ENCODE measurements at regions not wholly inside any gene's neighbourhood (a gene's known extent, or its start where the extent isn't known, plus 50 kb on each side); places are given as distances from the start of the nearest gene placed in this dataset.

DNA sequence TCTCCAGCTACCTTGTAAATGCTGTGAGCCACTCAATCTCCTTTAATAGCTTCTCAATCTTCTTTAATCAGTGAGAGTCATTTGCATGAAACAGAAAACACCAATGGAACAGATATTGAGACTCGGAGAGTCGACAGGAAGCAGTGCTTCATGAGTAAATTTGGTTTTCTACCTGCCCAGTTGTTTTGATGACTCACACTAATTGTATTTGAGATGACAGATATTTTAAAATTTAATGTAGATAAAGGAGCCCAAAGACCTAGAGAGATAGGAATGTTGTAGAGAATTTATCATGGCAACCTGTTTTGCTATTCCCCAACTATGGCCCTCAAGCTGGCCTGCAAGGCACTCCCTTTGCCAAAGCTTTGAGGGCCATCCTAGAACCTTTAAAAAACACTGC lies 119.1 kb downstream of the CDC42EP3 start:
- TF ChIP-seq EZH2 (IDR thresholded peaks at IDR 0.05; ENCODE audit: borderline replicate concordance, low read length): no peak
- TF ChIP-seq, protein P1, sequence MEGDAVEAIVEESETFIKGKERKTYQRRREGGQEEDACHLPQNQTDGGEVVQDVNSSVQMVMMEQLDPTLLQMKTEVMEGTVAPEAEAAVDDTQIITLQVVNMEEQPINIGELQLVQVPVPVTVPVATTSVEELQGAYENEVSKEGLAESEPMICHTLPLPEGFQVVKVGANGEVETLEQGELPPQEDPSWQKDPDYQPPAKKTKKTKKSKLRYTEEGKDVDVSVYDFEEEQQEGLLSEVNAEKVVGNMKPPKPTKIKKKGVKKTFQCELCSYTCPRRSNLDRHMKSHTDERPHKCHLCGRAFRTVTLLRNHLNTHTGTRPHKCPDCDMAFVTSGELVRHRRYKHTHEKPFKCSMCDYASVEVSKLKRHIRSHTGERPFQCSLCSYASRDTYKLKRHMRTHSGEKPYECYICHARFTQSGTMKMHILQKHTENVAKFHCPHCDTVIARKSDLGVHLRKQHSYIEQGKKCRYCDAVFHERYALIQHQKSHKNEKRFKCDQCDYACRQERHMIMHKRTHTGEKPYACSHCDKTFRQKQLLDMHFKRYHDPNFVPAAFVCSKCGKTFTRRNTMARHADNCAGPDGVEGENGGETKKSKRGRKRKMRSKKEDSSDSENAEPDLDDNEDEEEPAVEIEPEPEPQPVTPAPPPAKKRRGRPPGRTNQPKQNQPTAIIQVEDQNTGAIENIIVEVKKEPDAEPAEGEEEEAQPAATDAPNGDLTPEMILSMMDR (IDR thresholded peaks at IDR 0.05; ENCODE audit: low read length): no peak
- no peaks in the 10 kb centered on the region for H3K36me3 ChIP-seq (ENCODE audit: insufficient read depth, low read length)
- no peak overlapping the region for H3K27ac ChIP-seq (ENCODE audit: low read depth, low read length, poor library complexity, severe bottlenecking)
- H3K9ac ChIP-seq (ENCODE audit: low read length): no peak overlapping the region
- no peak overlapping the region for H3K4me3 ChIP-seq (ENCODE audit: low read depth, low read length, poor library complexity, severe bottlenecking)
- H3K9me3 ChIP-seq (ENCODE audit: low read length): no peaks in the 10 kb centered on the region
- no peaks in the 10 kb centered on the region for H3K4me1 ChIP-seq (ENCODE audit: insufficient read depth, low read length, severe bottlenecking)
- no peak overlapping the region for H3K4me2 ChIP-seq (ENCODE audit: low read length)
- no peaks in the 10 kb centered on the region for H3K27me3 ChIP-seq (ENCODE audit: insufficient read depth, low read length)
- H3K9me2 ChIP-seq (ENCODE audit: low read depth, low read length): no peaks in the 10 kb centered on the region
- no peaks in the 10 kb centered on the region for H3F3A ChIP-seq (ENCODE audit: insufficient read depth, low read length)
- no peaks in the 10 kb centered on the region for H4K20me1 ChIP-seq (ENCODE audit: insufficient read depth, low read length)
- no peak overlapping the region for H2AFZ ChIP-seq (ENCODE audit: low read length)
- H3K79me2 ChIP-seq (ENCODE audit: insufficient read depth, low read length): no peaks in the 10 kb centered on the region

DNA sequence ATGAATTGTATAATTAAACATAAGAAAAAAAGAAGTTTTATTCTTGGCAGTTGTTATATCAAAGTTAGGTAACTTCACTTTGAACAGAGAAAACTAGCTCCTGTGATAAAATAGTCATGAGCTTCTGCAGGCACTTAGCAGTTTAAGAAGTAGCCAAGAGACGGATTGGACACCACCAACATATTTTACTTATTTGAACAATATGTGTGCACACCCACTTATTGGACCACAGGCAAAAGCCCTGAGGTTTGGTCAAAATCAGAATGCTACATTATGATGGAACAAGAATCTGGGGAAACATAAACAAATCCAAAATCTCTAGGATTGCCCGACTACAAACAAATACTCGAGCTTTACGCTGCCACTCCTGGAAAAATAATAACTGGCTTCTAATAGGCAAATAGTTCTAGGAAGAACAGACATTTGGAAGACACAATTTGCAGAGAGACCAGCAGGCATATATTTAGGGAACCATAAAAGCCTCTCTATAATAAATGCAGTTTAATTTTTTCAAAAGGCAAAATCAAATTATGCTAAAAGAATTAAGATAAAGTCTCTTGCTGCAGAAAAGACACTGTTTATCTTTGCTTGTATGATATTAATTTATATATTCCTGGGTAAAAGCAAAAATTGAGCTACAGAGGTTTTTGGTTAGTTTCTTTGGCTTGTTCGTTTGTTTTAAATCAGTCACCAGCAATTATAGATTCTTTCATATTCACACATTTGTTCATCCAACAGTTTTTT lies 117.9 kb downstream of the CDC42EP3 start:
- no peak overlapping the region for H3K9ac ChIP-seq (ENCODE audit: low read length)
- H3K9me2 ChIP-seq (ENCODE audit: low read depth, low read length): no peaks in the 10 kb centered on the region
- H3K4me2 ChIP-seq (ENCODE audit: low read length): no peak overlapping the region
- H3K4me1 ChIP-seq (ENCODE audit: insufficient read depth, low read length, severe bottlenecking): no peaks in the 10 kb centered on the region
- no peaks in the 10 kb centered on the region for H3K36me3 ChIP-seq (ENCODE audit: insufficient read depth, low read length)
- no peaks in the 10 kb centered on the region for H3K27me3 ChIP-seq (ENCODE audit: insufficient read depth, low read length)
- no peak overlapping the region for H2AFZ ChIP-seq (ENCODE audit: low read length)
- no peaks in the 10 kb centered on the region for H3K9me3 ChIP-seq (ENCODE audit: low read length)
- no peaks in the 10 kb centered on the region for H3F3A ChIP-seq (ENCODE audit: insufficient read depth, low read length)
- TF ChIP-seq, protein P1 (IDR thresholded peaks at IDR 0.05; ENCODE audit: low read length): no peak
- no peak for TF ChIP-seq EZH2 (IDR thresholded peaks at IDR 0.05; ENCODE audit: borderline replicate concordance, low read length)
- no peak overlapping the region for H3K27ac ChIP-seq (ENCODE audit: low read depth, low read length, poor library complexity, severe bottlenecking)
- H4K20me1 ChIP-seq (ENCODE audit: insufficient read depth, low read length): no peaks in the 10 kb centered on the region
- no peaks in the 10 kb centered on the region for H3K79me2 ChIP-seq (ENCODE audit: insufficient read depth, low read length)
- no peak overlapping the region for H3K4me3 ChIP-seq (ENCODE audit: low read depth, low read length, poor library complexity, severe bottlenecking)

DNA sequence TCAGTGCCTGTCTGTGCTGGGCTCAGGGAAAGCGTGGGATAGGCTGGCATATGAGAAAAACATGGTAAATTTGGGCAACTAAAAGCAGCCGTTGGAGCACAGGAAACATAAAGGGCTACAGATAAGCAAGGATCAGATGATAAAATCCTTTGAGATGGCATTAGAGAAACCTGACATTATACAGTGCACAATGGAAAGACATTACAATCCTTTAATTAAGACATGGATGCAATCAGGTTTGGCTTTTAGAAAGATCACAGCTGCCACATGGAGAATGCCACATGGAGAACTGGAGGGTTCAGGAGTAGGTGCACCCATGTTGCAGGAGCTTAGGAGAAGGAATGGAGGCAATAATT lies 117.3 kb downstream of the CDC42EP3 start:
- H3K4me1 ChIP-seq (ENCODE audit: insufficient read depth, low read length, severe bottlenecking): no peaks in the 10 kb centered on the region
- no peak overlapping the region for H3K4me2 ChIP-seq (ENCODE audit: low read length)
- no peaks in the 10 kb centered on the region for H3K27me3 ChIP-seq (ENCODE audit: insufficient read depth, low read length)
- no peaks in the 10 kb centered on the region for H3K9me2 ChIP-seq (ENCODE audit: low read depth, low read length)
- H3F3A ChIP-seq (ENCODE audit: insufficient read depth, low read length): no peaks in the 10 kb centered on the region
- H3K4me3 ChIP-seq (ENCODE audit: low read depth, low read length, poor library complexity, severe bottlenecking): no peak overlapping the region
- no peaks in the 10 kb centered on the region for H3K9me3 ChIP-seq (ENCODE audit: low read length)
- H3K27ac ChIP-seq (ENCODE audit: low read depth, low read length, poor library complexity, severe bottlenecking): no peak overlapping the region
- TF ChIP-seq, protein P1 (IDR thresholded peaks at IDR 0.05; ENCODE audit: low read length): no peak
- no peak for TF ChIP-seq EZH2 (IDR thresholded peaks at IDR 0.05; ENCODE audit: borderline replicate concordance, low read length)
- H3K36me3 ChIP-seq (ENCODE audit: insufficient read depth, low read length): no peaks in the 10 kb centered on the region
- H3K79me2 ChIP-seq (ENCODE audit: insufficient read depth, low read length): no peaks in the 10 kb centered on the region
- H3K9ac ChIP-seq (ENCODE audit: low read length): no peak overlapping the region
- H4K20me1 ChIP-seq (ENCODE audit: insufficient read depth, low read length): no peaks in the 10 kb centered on the region
- H2AFZ ChIP-seq (ENCODE audit: low read length): no peak overlapping the region
